IMR-90 (cell line): ENCODE measurements at regions not wholly inside any gene's neighbourhood (a gene's known extent, or its start where the extent isn't known, plus 50 kb on each side); places are given as distances from the start of the nearest gene placed in this dataset.

Experiments
- ATAC-seq: fragments of 200-7000 bp; cut with Tn5 transposase; 2 replicates; pipeline ENCODE4 v1.9.1; 2020; ENCODE audit warnings: low read depth, mild to moderate bottlenecking, moderate library complexity
- BruUV-seq: library from RNA; stranded (reverse); fragments of 400-500 nt; replicated peaks from 2 replicates; lab custom pipeline; 2021; lab: Mats Ljungman, UMichigan
- CTCF ChIA-PET: fragments of 300-600 bp; formaldehyde crosslinking; extraction: SDS; loops from one replicate; lab custom pipeline; 2021; ENCODE audit warnings: antibody characterized with exemption; lab: Yijun Ruan, JAX
- POLR2A ChIA-PET: fragments of 300-600 bp; sonication (Branson Sonifier 250); formaldehyde crosslinking; loops from one replicate; lab custom pipeline; 2022; ENCODE audit warnings: antibody characterized with exemption; ENCODE audit not compliant: unreplicated experiment; lab: Charles Lee
- DNase-seq: peaks from one replicate; pipeline ENCODE4 v3.0.0; 2013
- H2AFZ ChIP-seq: replicated peaks from 2 replicates; pipeline ENCODE3; 2013; ENCODE audit warnings: low read length, mild to moderate bottlenecking; ENCODE audit not compliant: poor library complexity
- H2AK5ac ChIP-seq: 2 replicates; pipeline ENCODE4 v1.6.1; 2013; ENCODE audit warnings: low read depth, low read length, inconsistent platforms
- H2AK9ac ChIP-seq: replicated peaks from 2 replicates; pipeline ENCODE3; 2013; ENCODE audit warnings: mild to moderate bottlenecking, low read depth, low read length, moderate library complexity; ENCODE audit not compliant: poor library complexity
- H2BK120ac ChIP-seq: 2 replicates; pipeline ENCODE4 v1.6.1; 2013; ENCODE audit warnings: low read depth, low read length, inconsistent platforms
- H2BK15ac ChIP-seq: 3 replicates; pipeline ENCODE4 v1.6.1; 2013; ENCODE audit warnings: low read depth, low read length, inconsistent platforms
- H2BK20ac ChIP-seq: 2 replicates; pipeline ENCODE4 v1.6.1; 2013; ENCODE audit warnings: low read depth, mild to moderate bottlenecking, inconsistent platforms, low read length, moderate library complexity
- H2BK5ac ChIP-seq: 2 replicates; pipeline ENCODE4 v1.6.1; 2013; ENCODE audit warnings: mild to moderate bottlenecking, low read depth, low read length, inconsistent platforms; ENCODE audit not compliant: poor library complexity, severe bottlenecking
- H3K14ac ChIP-seq: replicated peaks from 2 replicates; pipeline ENCODE4 v1.6.1; 2013; ENCODE audit warnings: low read depth, low read length, inconsistent platforms
- H3K18ac ChIP-seq: 2 replicates; pipeline ENCODE4 v1.6.1; 2013; ENCODE audit warnings: low read depth, low read length, control low read depth
- H3K23ac ChIP-seq: 2 replicates; pipeline ENCODE4 v1.6.1; 2013; ENCODE audit warnings: low read depth, low read length, inconsistent platforms
- H3K27ac ChIP-seq: 2 replicates; pipeline ENCODE4 v1.5.1; 2013; ENCODE audit warnings: mild to moderate bottlenecking, control low read depth, low read length; ENCODE audit not compliant: insufficient read depth
- H3K27me3 ChIP-seq: 2 replicates; pipeline ENCODE4 v1.6.1; 2013; ENCODE audit warnings: low read length; ENCODE audit not compliant: control insufficient read depth, insufficient read depth
- H3K36me3 ChIP-seq: 2 replicates; pipeline ENCODE4 v1.6.1; 2013; ENCODE audit warnings: low read length, mixed read lengths; ENCODE audit not compliant: control insufficient read depth, insufficient read depth
- H3K4ac ChIP-seq: 2 replicates; pipeline ENCODE4 v1.6.1; 2013; ENCODE audit warnings: low read depth, low read length, inconsistent platforms
- H3K4me1 ChIP-seq: 2 replicates; pipeline ENCODE4 v1.6.1; 2013; ENCODE audit warnings: low read length, mixed read lengths; ENCODE audit not compliant: control insufficient read depth, insufficient read depth
- H3K4me2 ChIP-seq: 2 replicates; pipeline ENCODE4 v1.6.1; 2013; ENCODE audit warnings: low read depth, mild to moderate bottlenecking, control low read depth, low read length, moderate library complexity
- H3K4me3 ChIP-seq: 2 replicates; pipeline ENCODE4 v1.5.1; 2013; ENCODE audit warnings: low read depth, mild to moderate bottlenecking, control low read depth, low read length, moderate library complexity; ENCODE audit not compliant: insufficient read depth
- H3K56ac ChIP-seq: 2 replicates; pipeline ENCODE4 v1.6.1; 2013; ENCODE audit warnings: low read length, inconsistent platforms; ENCODE audit not compliant: insufficient read depth; ENCODE audit errors: extremely low read depth
- H3K79me1 ChIP-seq, 2 experiments: 2 replicates each; pipeline ENCODE4 v1.6.1; 2013; ENCODE audit warnings: low read length in 2 of 2, inconsistent platforms in 1 of 2, low read depth in 1 of 2
- H3K9ac ChIP-seq: 2 replicates; pipeline ENCODE4 v1.6.1; 2013; ENCODE audit warnings: low read depth, low read length, control low read depth
- H3K9me1 ChIP-seq: 2 replicates; pipeline ENCODE4 v1.6.1; 2013; ENCODE audit warnings: low read length, inconsistent platforms; ENCODE audit not compliant: insufficient read depth
- H3K9me3 ChIP-seq: 2 replicates; pipeline ENCODE4 v1.6.1; 2013; ENCODE audit warnings: low read length; ENCODE audit not compliant: control insufficient read depth, insufficient read depth
- H4K20me1 ChIP-seq: 2 replicates; pipeline ENCODE4 v1.6.1; 2013; ENCODE audit warnings: low read length, inconsistent platforms; ENCODE audit not compliant: insufficient read depth
- H4K5ac ChIP-seq: 2 replicates; pipeline ENCODE4 v1.6.1; 2013; ENCODE audit warnings: mild to moderate bottlenecking, low read depth, low read length, control low read depth
- H4K8ac ChIP-seq, 2 experiments: 2 replicates each; pipeline ENCODE4 v1.6.1; 2013; ENCODE audit warnings: low read depth in 2 of 2, low read length in 2 of 2, control low read depth in 1 of 2, inconsistent platforms in 1 of 2
- H4K91ac ChIP-seq: 2 replicates; pipeline ENCODE4 v1.6.1; 2013; ENCODE audit warnings: low read depth, low read length, inconsistent platforms; ENCODE audit not compliant: insufficient read depth
- CEBPB ChIP-seq: IDR thresholded peaks from 2 replicates; pipeline ENCODE4 v1.6.1; 2012; ENCODE audit warnings: low read depth, low read length, improper control_type of control experiment
- CHD1 ChIP-seq: IDR thresholded peaks from 2 replicates; pipeline ENCODE4 v1.6.1; 2012; ENCODE audit warnings: low read depth, low read length, improper control_type of control experiment
- ELK1 ChIP-seq: fragments of 150-350 bp; IDR thresholded peaks from 2 replicates; pipeline ENCODE4 v1.6.1; 2016; ENCODE audit warnings: low read depth, mild to moderate bottlenecking, low read length, moderate library complexity, borderline replicate concordance
- FOS ChIP-seq: fragments of 150-350 bp; IDR thresholded peaks from 2 replicates; pipeline ENCODE4 v1.6.1; 2016; ENCODE audit warnings: low read depth, low read length
- MAZ ChIP-seq: IDR thresholded peaks from 2 replicates; pipeline ENCODE4 v1.6.1; 2012; ENCODE audit warnings: low read depth, mild to moderate bottlenecking, low read length, improper control_type of control experiment, moderate library complexity, borderline replicate concordance
- NFE2L2 ChIP-seq: fragments of 150-350 bp; IDR thresholded peaks from 2 replicates; pipeline ENCODE4 v1.6.1; 2016; ENCODE audit warnings: low read depth, mild to moderate bottlenecking, low read length
- SMC3 ChIP-seq: fragments of 150-350 bp; IDR thresholded peaks from 2 replicates; pipeline ENCODE4 v1.6.1; 2016; ENCODE audit warnings: low read depth, mild to moderate bottlenecking, antibody characterized with exemption, low read length, moderate library complexity
- USF2 ChIP-seq: fragments of 150-350 bp; IDR thresholded peaks from 2 replicates; pipeline ENCODE4 v1.6.1; 2017; ENCODE audit warnings: mild to moderate bottlenecking, antibody characterized with exemption, low read length, low read depth
- WGBS, 2 experiments: methylation state at CpG; one replicate each; pipeline versions ENCODE4 v1.1.5 to v1.1.7; 2013; ENCODE audit warnings: missing lambda C conversion rate in 2 of 2; ENCODE audit not compliant: insufficient read length in 1 of 2; ENCODE audit errors: extremely low coverage in 2 of 2; 5-methylcytosine and 5-hydroxymethylcytosine counted together
- dilution Hi-C: fragments of 300-500 bp; cut with HindIII; formaldehyde crosslinking; loops from one replicate; pipeline ENCODE4 v1.14.3; 2018; ENCODE audit warnings: low sequenced_read_pairs; ENCODE audit not compliant: unreplicated experiment
- in situ Hi-C: fragments of 300-500 bp; cut with MboI; formaldehyde crosslinking; loops from 3 replicates; pipeline ENCODE4 v1.14.3; 2019; ENCODE audit warnings: low sequenced_read_pairs, inconsistent platforms, mixed read lengths
- intact Hi-C: fragments of 100-400 bp; cut with micrococcal nuclease; formaldehyde crosslinking; loops from 2 replicates; pipeline ENCODE4 v1.10.0; 2022
- TF ChIP-seq, protein P1 (sequence below): conservative IDR thresholded peaks from 2 replicates; pipeline ENCODE4 v1.5.1; 2012; ENCODE audit warnings: mild to moderate bottlenecking, low read depth, low read length, improper control_type of control experiment

DNA sequence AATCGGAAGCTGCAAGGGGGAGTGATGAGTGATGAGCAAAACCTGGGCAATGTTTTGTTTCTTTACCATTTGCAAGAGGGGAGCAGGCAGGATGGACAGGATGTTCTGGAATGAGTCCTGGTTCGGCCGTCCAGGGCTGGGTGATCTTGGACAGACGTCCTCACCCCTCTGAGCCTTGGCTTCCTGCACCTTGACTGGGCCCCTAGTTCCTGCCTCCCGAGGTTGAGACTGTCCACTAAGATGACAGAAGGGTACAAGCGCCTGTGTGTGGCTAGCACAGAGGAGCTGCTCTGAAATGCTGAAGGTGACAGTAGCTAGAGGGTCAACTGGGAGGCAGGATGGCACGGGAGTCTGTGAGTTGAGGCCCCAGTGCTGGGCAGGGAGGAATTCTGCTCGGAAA, 306.2 kb downstream of the MN1 start:
- in situ Hi-C loops = no loop called here
- Histone ChIP-seq H3K18ac (no peak overlapping the region), H2BK5ac (no peak overlapping the region), H3K4me1 (no peaks in the 10 kb centered on the region), H3K14ac (no peak overlapping the region), H2BK120ac (no peak overlapping the region), H3K36me3 (no peaks in the 10 kb centered on the region), H3K4ac (no peak overlapping the region), H4K8ac (no peak overlapping the region), H4K20me1 (no peaks in the 10 kb centered on the region), H3K27me3 (peaks cover 11% of the 10 kb centered on the region), H2AFZ (peak overlapping the region; percentile 44), H3K4me2 (no peak overlapping the region), H3K9me1 (no peaks in the 10 kb centered on the region), H3K27ac (no peak overlapping the region), H2AK9ac (no peak overlapping the region), H3K23ac (no peak overlapping the region), H4K91ac (no peak overlapping the region), H3K9me3 (peaks cover 10% of the 10 kb centered on the region), H3K4me3 (no peak overlapping the region), H2AK5ac (no peak overlapping the region), H3K9ac (no peak overlapping the region), H4K5ac (no peak overlapping the region), H3K56ac (no peak overlapping the region), H3K79me1 (no peaks in the 10 kb centered on the region), H2BK20ac (no peak overlapping the region), H2BK15ac (no peak overlapping the region)
- ChIA-PET POLR2A (no interaction called here), CTCF (no interaction called here)
- ATAC-seq (no peak), DNase-seq (no peak)
- no TSS peak for BruUV-seq
- WGBS, 2 experiments = 40% methylated on average over 1 of the region's 8 CpGs; no CpG with 5 or more reads in 1 of the 2 experiments
- intact Hi-C loops = no loop called here
- dilution Hi-C loops = no loop called here
- no peak for TF ChIP-seq CEBPB
- TF ChIP-seq SMC3 = no peak
- TF ChIP-seq, protein P1, sequence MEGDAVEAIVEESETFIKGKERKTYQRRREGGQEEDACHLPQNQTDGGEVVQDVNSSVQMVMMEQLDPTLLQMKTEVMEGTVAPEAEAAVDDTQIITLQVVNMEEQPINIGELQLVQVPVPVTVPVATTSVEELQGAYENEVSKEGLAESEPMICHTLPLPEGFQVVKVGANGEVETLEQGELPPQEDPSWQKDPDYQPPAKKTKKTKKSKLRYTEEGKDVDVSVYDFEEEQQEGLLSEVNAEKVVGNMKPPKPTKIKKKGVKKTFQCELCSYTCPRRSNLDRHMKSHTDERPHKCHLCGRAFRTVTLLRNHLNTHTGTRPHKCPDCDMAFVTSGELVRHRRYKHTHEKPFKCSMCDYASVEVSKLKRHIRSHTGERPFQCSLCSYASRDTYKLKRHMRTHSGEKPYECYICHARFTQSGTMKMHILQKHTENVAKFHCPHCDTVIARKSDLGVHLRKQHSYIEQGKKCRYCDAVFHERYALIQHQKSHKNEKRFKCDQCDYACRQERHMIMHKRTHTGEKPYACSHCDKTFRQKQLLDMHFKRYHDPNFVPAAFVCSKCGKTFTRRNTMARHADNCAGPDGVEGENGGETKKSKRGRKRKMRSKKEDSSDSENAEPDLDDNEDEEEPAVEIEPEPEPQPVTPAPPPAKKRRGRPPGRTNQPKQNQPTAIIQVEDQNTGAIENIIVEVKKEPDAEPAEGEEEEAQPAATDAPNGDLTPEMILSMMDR = no peak
- no peak for TF ChIP-seq USF2
- TF ChIP-seq ELK1 = no peak
- no peak for TF ChIP-seq CHD1
- no peak for TF ChIP-seq FOS
- TF ChIP-seq MAZ = no peak
- TF ChIP-seq NFE2L2 = no peak
